ENCODE measurements at regions not wholly inside any gene's neighbourhood (a gene's known extent, or its start where the extent isn't known, plus 50 kb on each side); places are given as distances from the start of the nearest gene placed in this dataset.

DNA sequence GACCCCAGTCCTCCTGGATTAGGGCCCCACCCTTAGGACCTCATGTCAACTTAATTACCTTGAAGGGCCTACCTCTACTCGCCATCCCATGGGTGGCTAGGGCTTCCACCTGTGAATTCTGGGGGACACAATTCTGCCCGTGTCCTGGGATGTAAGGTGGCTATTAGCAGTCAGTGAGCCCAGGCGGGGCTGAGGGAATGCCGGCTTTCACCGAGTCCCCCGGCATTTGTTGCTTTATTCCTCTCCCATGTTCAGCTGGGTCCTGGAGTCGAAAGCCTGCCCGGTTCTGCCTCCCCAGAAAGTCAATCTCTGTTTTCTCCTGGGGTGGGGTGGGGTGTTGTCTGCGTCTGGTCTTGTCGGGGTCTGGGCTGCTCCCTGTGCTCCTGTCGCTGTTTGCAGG is 125.6 kb downstream of the GLRX3 start:
- no peak for ATAC-seq
- Histone ChIP-seq H3F3A (replicated peaks; ENCODE audit: low read depth) (no peaks in the 10 kb centered on the region), H3K9me2 (ENCODE audit: insufficient read depth) (no peaks in the 10 kb centered on the region), H3K4me2 (no peak overlapping the region), H3K79me2 (replicated peaks; ENCODE audit: insufficient read depth) (no peaks in the 10 kb centered on the region), H3K4me1 (ENCODE audit: insufficient read depth) (no peaks in the 10 kb centered on the region), H3K36me3 (ENCODE audit: insufficient read depth) (no peaks in the 10 kb centered on the region; the same call in 1 of the 2 replicates), H2AFZ (no peak overlapping the region), H3K27ac (ENCODE audit: low read depth) (no peak overlapping the region), H3K4me3 (no peak overlapping the region), H3K27me3 (ENCODE audit: insufficient read depth) (no peaks in the 10 kb centered on the region), H4K20me1 (replicated peaks; ENCODE audit: insufficient read depth) (no peaks in the 10 kb centered on the region)
- no peak overlapping the region for H3K27ac Mint-ChIP-seq
- peaks cover 100% of the 10 kb centered on the region for H3K9me3 Mint-ChIP-seq
- H3K36me3 Mint-ChIP-seq (ENCODE audit: low read depth): peaks cover 52% of the 10 kb centered on the region
- H3K4me3 Mint-ChIP-seq: no peak overlapping the region
- H3K27me3 Mint-ChIP-seq (ENCODE audit: insufficient read depth, low read depth, poor library complexity): peaks cover 5% of the 10 kb centered on the region
- DNase-seq (ENCODE audit: low spot score): no peak
- H3K4me1 Mint-ChIP-seq: no peaks in the 10 kb centered on the region
- TF ChIP-seq ZNF114 (CRISPR knock-in tag; IDR thresholded peaks at IDR 0.05) (no peak), CREB1 (CRISPR knock-in tag; IDR thresholded peaks at IDR 0.05; ENCODE audit: low read depth) (no peak), EZH2phosphoT487 (IDR thresholded peaks at IDR 0.05; ENCODE audit: unreplicated experiment) (no peak), EZH2 (IDR thresholded peaks at IDR 0.05; ENCODE audit: low read depth, unreplicated experiment) (no peak), NANOG (IDR thresholded peaks at IDR 0.05; ENCODE audit: borderline replicate concordance) (no peak), JUNB (IDR thresholded peaks at IDR 0.05; ENCODE audit: unreplicated experiment) (no peak), POLR2AphosphoS5 (IDR thresholded peaks at IDR 0.05; ENCODE audit: low read depth) (no peak)

DNA sequence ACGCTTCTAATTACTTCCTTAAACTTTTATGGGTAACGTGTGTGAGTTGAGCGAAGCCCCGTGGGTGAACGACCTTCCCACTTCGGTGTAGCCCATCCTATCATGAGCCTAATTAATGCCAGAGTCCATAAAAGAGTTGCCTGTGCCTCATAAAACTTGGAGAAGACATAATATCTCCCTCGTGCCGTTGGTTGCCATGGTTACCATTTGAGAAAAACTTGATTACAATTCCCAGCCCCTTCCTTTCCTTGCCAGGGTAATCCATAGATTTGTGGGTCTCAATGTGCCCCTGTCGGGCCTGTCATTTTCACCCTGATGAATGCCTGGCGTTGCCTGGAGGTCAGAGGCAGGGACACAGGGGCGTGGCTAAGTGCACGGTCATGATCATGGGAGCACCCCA is 127.1 kb downstream of the GLRX3 start:
- no peaks in the 10 kb centered on the region for H3K4me1 Mint-ChIP-seq
- peaks cover 55% of the 10 kb centered on the region for H3K36me3 Mint-ChIP-seq (ENCODE audit: low read depth)
- Histone ChIP-seq H3K4me1 (ENCODE audit: insufficient read depth) (no peaks in the 10 kb centered on the region), H3K4me2 (no peak overlapping the region), H3K9me2 (ENCODE audit: insufficient read depth) (no peaks in the 10 kb centered on the region), H3K27me3 (ENCODE audit: insufficient read depth) (no peaks in the 10 kb centered on the region), H2AFZ (no peak overlapping the region), H3K36me3 (ENCODE audit: insufficient read depth) (no peaks in the 10 kb centered on the region; the same call in 1 of the 2 replicates), H4K20me1 (replicated peaks; ENCODE audit: insufficient read depth) (no peaks in the 10 kb centered on the region), H3K4me3 (no peak overlapping the region), H3F3A (replicated peaks; ENCODE audit: low read depth) (no peaks in the 10 kb centered on the region), H3K27ac (ENCODE audit: low read depth) (no peak overlapping the region), H3K79me2 (replicated peaks; ENCODE audit: insufficient read depth) (no peaks in the 10 kb centered on the region)
- H3K9me3 Mint-ChIP-seq: peaks cover 100% of the 10 kb centered on the region
- H3K4me3 Mint-ChIP-seq: no peak overlapping the region
- H3K27me3 Mint-ChIP-seq (ENCODE audit: insufficient read depth, low read depth, poor library complexity): peaks cover 7% of the 10 kb centered on the region
- ATAC-seq (no peak), DNase-seq (ENCODE audit: low spot score) (no peak)
- no peak overlapping the region for H3K27ac Mint-ChIP-seq
- TF ChIP-seq STAT1 (IDR thresholded peaks at IDR 0.05; ENCODE audit: unreplicated experiment): no peak
- TF ChIP-seq EZH2phosphoT487 (IDR thresholded peaks at IDR 0.05; ENCODE audit: unreplicated experiment): no peak
- TF ChIP-seq, protein P1, sequence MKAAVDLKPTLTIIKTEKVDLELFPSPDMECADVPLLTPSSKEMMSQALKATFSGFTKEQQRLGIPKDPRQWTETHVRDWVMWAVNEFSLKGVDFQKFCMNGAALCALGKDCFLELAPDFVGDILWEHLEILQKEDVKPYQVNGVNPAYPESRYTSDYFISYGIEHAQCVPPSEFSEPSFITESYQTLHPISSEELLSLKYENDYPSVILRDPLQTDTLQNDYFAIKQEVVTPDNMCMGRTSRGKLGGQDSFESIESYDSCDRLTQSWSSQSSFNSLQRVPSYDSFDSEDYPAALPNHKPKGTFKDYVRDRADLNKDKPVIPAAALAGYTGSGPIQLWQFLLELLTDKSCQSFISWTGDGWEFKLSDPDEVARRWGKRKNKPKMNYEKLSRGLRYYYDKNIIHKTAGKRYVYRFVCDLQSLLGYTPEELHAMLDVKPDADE (IDR thresholded peaks at IDR 0.05): no peak
- no peak for TF ChIP-seq POLR2AphosphoS5 (IDR thresholded peaks at IDR 0.05; ENCODE audit: low read depth)
- TF ChIP-seq CREB1 (CRISPR knock-in tag; IDR thresholded peaks at IDR 0.05; ENCODE audit: low read depth): no peak
- TF ChIP-seq, protein P2, sequence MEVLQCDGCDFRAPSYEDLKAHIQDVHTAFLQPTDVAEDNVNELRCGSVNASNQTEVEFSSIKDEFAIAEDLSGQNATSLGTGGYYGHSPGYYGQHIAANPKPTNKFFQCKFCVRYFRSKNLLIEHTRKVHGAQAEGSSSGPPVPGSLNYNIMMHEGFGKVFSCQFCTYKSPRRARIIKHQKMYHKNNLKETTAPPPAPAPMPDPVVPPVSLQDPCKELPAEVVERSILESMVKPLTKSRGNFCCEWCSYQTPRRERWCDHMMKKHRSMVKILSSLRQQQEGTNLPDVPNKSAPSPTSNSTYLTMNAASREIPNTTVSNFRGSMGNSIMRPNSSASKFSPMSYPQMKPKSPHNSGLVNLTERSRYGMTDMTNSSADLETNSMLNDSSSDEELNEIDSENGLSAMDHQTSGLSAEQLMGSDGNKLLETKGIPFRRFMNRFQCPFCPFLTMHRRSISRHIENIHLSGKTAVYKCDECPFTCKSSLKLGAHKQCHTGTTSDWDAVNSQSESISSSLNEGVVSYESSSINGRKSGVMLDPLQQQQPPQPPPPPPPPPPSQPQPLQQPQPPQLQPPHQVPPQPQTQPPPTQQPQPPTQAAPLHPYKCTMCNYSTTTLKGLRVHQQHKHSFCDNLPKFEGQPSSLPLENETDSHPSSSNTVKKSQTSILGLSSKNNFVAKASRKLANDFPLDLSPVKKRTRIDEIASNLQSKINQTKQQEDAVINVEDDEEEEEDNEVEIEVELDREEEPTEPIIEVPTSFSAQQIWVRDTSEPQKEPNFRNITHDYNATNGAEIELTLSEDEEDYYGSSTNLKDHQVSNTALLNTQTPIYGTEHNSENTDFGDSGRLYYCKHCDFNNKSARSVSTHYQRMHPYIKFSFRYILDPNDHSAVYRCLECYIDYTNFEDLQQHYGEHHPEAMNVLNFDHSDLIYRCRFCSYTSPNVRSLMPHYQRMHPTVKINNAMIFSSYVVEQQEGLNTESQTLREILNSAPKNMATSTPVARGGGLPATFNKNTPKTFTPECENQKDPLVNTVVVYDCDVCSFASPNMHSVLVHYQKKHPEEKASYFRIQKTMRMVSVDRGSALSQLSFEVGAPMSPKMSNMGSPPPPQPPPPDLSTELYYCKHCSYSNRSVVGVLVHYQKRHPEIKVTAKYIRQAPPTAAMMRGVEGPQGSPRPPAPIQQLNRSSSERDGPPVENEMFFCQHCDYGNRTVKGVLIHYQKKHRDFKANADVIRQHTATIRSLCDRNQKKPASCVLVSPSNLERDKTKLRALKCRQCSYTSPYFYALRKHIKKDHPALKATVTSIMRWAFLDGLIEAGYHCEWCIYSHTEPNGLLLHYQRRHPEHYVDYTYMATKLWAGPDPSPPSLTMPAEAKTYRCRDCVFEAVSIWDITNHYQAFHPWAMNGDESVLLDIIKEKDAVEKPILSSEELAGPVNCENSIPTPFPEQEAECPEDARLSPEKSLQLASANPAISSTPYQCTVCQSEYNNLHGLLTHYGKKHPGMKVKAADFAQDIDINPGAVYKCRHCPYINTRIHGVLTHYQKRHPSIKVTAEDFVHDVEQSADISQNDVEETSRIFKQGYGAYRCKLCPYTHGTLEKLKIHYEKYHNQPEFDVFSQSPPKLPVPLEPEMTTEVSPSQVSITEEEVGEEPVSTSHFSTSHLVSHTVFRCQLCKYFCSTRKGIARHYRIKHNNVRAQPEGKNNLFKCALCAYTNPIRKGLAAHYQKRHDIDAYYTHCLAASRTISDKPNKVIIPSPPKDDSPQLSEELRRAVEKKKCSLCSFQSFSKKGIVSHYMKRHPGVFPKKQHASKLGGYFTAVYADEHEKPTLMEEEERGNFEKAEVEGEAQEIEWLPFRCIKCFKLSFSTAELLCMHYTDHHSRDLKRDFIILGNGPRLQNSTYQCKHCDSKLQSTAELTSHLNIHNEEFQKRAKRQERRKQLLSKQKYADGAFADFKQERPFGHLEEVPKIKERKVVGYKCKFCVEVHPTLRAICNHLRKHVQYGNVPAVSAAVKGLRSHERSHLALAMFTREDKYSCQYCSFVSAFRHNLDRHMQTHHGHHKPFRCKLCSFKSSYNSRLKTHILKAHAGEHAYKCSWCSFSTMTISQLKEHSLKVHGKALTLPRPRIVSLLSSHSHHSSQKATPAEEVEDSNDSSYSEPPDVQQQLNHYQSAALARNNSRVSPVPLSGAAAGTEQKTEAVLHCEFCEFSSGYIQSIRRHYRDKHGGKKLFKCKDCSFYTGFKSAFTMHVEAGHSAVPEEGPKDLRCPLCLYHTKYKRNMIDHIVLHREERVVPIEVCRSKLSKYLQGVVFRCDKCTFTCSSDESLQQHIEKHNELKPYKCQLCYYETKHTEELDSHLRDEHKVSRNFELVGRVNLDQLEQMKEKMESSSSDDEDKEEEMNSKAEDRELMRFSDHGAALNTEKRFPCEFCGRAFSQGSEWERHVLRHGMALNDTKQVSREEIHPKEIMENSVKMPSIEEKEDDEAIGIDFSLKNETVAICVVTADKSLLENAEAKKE (CRISPR knock-in tag; IDR thresholded peaks at IDR 0.05): no peak
- TF ChIP-seq ZNF331 (CRISPR knock-in tag; IDR thresholded peaks at IDR 0.05; ENCODE audit: low read depth): no peak
- TF ChIP-seq, protein P3, sequence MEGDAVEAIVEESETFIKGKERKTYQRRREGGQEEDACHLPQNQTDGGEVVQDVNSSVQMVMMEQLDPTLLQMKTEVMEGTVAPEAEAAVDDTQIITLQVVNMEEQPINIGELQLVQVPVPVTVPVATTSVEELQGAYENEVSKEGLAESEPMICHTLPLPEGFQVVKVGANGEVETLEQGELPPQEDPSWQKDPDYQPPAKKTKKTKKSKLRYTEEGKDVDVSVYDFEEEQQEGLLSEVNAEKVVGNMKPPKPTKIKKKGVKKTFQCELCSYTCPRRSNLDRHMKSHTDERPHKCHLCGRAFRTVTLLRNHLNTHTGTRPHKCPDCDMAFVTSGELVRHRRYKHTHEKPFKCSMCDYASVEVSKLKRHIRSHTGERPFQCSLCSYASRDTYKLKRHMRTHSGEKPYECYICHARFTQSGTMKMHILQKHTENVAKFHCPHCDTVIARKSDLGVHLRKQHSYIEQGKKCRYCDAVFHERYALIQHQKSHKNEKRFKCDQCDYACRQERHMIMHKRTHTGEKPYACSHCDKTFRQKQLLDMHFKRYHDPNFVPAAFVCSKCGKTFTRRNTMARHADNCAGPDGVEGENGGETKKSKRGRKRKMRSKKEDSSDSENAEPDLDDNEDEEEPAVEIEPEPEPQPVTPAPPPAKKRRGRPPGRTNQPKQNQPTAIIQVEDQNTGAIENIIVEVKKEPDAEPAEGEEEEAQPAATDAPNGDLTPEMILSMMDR (conservative IDR thresholded peaks at IDR 0.05; ENCODE audit: low read depth in 2 of 2): no peak
- no peak for TF ChIP-seq ZNF114 (CRISPR knock-in tag; IDR thresholded peaks at IDR 0.05)

Measured in GM23338 (cell line).